SU-DHL-6 (cell line): ENCODE measurements at regions not wholly inside any gene's neighbourhood (a gene's known extent, or its start where the extent isn't known, plus 50 kb on each side); places are given as distances from the start of the nearest gene placed in this dataset.

Experiments
- EZH2phosphoT487 ChIP-seq: fragments of 200-600 bp; sonication (generic), shearing (Covaris generic); conservative IDR thresholded peaks from 2 replicates; pipeline ENCODE4 v1.6.1; 2018; ENCODE audit warnings: mild to moderate bottlenecking, antibody characterized with exemption, low read length, moderate library complexity, mixed read lengths
- TF ChIP-seq, protein P1 (sequence below): fragments of 200-600 bp; sonication (generic); IDR thresholded peaks from one replicate; pipeline ENCODE4 v1.5.1; 2017; ENCODE audit warnings: antibody characterized with exemption, mild to moderate bottlenecking, low read length, moderate library complexity; ENCODE audit not compliant: insufficient read depth, poor library complexity, severe bottlenecking

DNA sequence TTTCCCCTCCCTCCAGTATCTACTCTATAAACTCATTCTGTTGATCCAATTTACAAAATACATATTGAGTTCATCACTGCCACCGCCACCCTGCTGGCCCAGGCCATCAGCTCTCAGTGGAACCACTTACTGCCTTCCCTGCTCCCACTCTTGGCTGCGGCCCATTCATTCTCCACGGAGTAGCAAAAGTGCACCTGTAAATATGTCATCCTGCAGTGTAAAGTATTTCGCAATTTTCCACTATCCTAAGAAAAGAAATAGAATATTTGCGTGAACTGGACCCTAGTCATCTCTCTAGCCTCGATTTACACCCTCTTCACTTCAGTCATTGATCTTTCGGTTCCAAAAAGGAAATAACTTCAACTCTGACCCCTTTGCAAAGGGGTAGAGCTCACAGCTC is 258.3 kb upstream of the TFAP2D start:
- TF ChIP-seq, protein P1, sequence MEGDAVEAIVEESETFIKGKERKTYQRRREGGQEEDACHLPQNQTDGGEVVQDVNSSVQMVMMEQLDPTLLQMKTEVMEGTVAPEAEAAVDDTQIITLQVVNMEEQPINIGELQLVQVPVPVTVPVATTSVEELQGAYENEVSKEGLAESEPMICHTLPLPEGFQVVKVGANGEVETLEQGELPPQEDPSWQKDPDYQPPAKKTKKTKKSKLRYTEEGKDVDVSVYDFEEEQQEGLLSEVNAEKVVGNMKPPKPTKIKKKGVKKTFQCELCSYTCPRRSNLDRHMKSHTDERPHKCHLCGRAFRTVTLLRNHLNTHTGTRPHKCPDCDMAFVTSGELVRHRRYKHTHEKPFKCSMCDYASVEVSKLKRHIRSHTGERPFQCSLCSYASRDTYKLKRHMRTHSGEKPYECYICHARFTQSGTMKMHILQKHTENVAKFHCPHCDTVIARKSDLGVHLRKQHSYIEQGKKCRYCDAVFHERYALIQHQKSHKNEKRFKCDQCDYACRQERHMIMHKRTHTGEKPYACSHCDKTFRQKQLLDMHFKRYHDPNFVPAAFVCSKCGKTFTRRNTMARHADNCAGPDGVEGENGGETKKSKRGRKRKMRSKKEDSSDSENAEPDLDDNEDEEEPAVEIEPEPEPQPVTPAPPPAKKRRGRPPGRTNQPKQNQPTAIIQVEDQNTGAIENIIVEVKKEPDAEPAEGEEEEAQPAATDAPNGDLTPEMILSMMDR: no peak
- TF ChIP-seq EZH2phosphoT487: no peak
